GM19467 (cell line): ENCODE measurements at regions not wholly inside any gene's neighbourhood (a gene's known extent, or its start where the extent isn't known, plus 50 kb on each side); places are given as distances from the start of the nearest gene placed in this dataset.

ENCODE experiments used
- ATAC-seq: cut with Tn5 transposase; IDR thresholded peaks from one replicate; pipeline ENCODE4 v1.9.1; 2021; ENCODE audit warnings: mild to moderate bottlenecking, moderate library complexity; ENCODE audit not compliant: unreplicated experiment

GRCh38 chr10:88107296-88108097 is 244.1 kb downstream of the PTEN start:
- ATAC-seq = no peak

- no peak for ATAC-seq
Measured at GRCh38 chr10:88108115-88108610, 244.7 kb downstream of the PTEN start.

GRCh38 chr10:88110355-88110754 is 246.9 kb downstream of the PTEN start:
- ATAC-seq = no peak

GRCh38 chr10:88110822-88111221 is 247.4 kb downstream of the PTEN start:
- ATAC-seq = no peak

- ATAC-seq = no peak
Measured at GRCh38 chr10:88111294-88111693, 247.9 kb downstream of the PTEN start.

GRCh38 chr10:88113232-88113631 is 249.8 kb downstream of the PTEN start:
- ATAC-seq = peak; percentile 35

GRCh38 chr10:88113657-88114272 is 250.3 kb downstream of the PTEN start:
- no peak for ATAC-seq

GRCh38 chr10:88114368-88114767 is 250.9 kb downstream of the PTEN start:
- ATAC-seq = peak; percentile 33

- no peak for ATAC-seq
Measured at GRCh38 chr10:88115407-88115806, 252.0 kb downstream of the PTEN start.

GRCh38 chr10:88115968-88116367 is 252.5 kb downstream of the PTEN start:
- no peak for ATAC-seq

- no peak for ATAC-seq
Measured at GRCh38 chr10:88116481-88116880, 253.1 kb downstream of the PTEN start.

- ATAC-seq = no peak
Measured at GRCh38 chr10:88116971-88117626, 253.7 kb downstream of the PTEN start.

- ATAC-seq = no peak
Measured at GRCh38 chr10:88117869-88118632, 254.6 kb downstream of the PTEN start.

- no peak for ATAC-seq
Measured at GRCh38 chr10:88118729-88119128, 255.3 kb downstream of the PTEN start.

- no peak for ATAC-seq
Measured at GRCh38 chr10:88119160-88119559, 255.7 kb downstream of the PTEN start.

- ATAC-seq = no peak
Measured at GRCh38 chr10:88120075-88120474, 256.6 kb downstream of the PTEN start.

- ATAC-seq = no peak
Measured at GRCh38 chr10:88120599-88121333, 257.3 kb downstream of the PTEN start.

- no peak for ATAC-seq
Measured at GRCh38 chr10:88121361-88121760, 257.9 kb downstream of the PTEN start.

- ATAC-seq = no peak
Measured at GRCh38 chr10:88122145-88122544, 258.7 kb downstream of the PTEN start.

- ATAC-seq = no peak
Measured at GRCh38 chr10:88122576-88122975, 259.2 kb downstream of the PTEN start.
